ENCODE measurements at regions not wholly inside any gene's neighbourhood (a gene's known extent, or its start where the extent isn't known, plus 50 kb on each side); places are given as distances from the start of the nearest gene placed in this dataset.

DNA sequence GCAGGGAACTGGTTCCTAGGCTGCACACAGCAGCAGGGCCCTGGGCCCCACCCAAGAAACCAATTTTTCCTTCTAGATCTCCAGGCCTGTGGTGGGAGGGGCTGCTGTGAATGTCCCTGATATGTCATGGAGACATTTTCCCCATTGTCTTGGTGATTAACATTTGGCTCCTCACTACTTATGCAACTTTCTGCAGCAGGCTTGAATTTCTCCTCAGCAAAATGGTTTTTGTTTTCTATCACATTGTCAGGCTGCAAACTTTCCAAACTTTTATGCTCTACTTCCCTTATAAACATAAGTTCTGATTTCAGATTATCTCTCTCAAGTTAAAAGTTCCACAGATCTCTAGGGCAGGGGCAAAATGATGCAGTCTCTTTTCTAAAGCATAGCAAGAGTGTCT is 310.2 kb upstream of the PCDH20 start:
- Histone ChIP-seq H3K27me3 (no peaks in the 10 kb centered on the region), H3K27ac (no peak overlapping the region), H3K4me3 (no peak overlapping the region), H3K9me3 (no peaks in the 10 kb centered on the region), H3K36me3 (no peaks in the 10 kb centered on the region), H3K4me1 (peaks cover 0 to 13% (median 4%) of the 10 kb centered on the region in 3 donors)
- ATAC-seq = no peak
- no peak for TF ChIP-seq EP300 (IDR thresholded peaks at IDR 0.05)
- no peak for TF ChIP-seq POLR2AphosphoS5 (IDR thresholded peaks at IDR 0.05)
- TF ChIP-seq POLR2A (IDR thresholded peaks at IDR 0.05) = no peak
- TF ChIP-seq CTCF (IDR thresholded peaks at IDR 0.05) = no peak

DNA sequence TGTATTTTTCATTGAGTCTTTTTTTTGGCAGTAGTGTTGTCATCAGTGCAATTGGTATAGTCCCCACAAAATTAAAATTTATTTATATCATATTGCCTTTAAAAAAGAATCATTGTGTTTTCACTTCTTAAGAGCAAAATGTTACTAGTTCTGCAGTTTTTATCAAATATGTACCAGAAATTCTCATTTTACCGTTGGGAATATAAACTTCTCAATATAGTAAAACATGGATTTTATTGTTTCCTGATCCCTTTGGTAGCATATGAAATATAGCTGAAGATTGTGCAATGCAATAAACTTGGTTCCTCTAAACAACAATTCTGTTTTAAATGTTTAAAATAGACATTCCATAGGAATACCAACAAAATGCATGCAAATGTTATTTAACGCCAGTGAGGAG is 306.5 kb upstream of the PCDH20 start:
- Histone ChIP-seq H3K9me3 (no peaks in the 10 kb centered on the region), H3K36me3 (no peaks in the 10 kb centered on the region), H3K4me1 (no peaks in the 10 kb centered on the region), H3K4me3 (no peak overlapping the region), H3K27ac (no peak overlapping the region), H3K27me3 (no peaks in the 10 kb centered on the region)
- TF ChIP-seq CTCF (IDR thresholded peaks at IDR 0.05) (no peak), POLR2AphosphoS5 (IDR thresholded peaks at IDR 0.05) (no peak), POLR2A (IDR thresholded peaks at IDR 0.05) (no peak), EP300 (IDR thresholded peaks at IDR 0.05) (no peak)
- no peak for ATAC-seq
- WGBS, 2 donors (ENCODE audit: low coverage in 1 of 2) = 78 to 89% methylated on average over 2 of the region's 2 CpGs

GRCh38 chr13:61712621-61713020 is 297.0 kb upstream of the PCDH20 start:
- H3K36me3 ChIP-seq = no peaks in the 10 kb centered on the region
- H3K9me3 ChIP-seq = no peaks in the 10 kb centered on the region
- ATAC-seq = no peak
- H3K4me1 ChIP-seq = no peaks in the 10 kb centered on the region
- no peak overlapping the region for H3K27ac ChIP-seq
- no peak overlapping the region for H3K4me3 ChIP-seq
- TF ChIP-seq POLR2AphosphoS5 (IDR thresholded peaks at IDR 0.05) = no peak
- TF ChIP-seq CTCF (IDR thresholded peaks at IDR 0.05) = no peak
- TF ChIP-seq POLR2A (IDR thresholded peaks at IDR 0.05) = no peak
- no peak for TF ChIP-seq EP300 (IDR thresholded peaks at IDR 0.05)
- WGBS, 2 donors (ENCODE audit: low coverage in 1 of 2) = 50 to 63% methylated on average over 1 of the region's 1 CpG
- H3K27me3 ChIP-seq = no peaks in the 10 kb centered on the region

- no peak for TF ChIP-seq POLR2A (IDR thresholded peaks at IDR 0.05)
- TF ChIP-seq EP300 (IDR thresholded peaks at IDR 0.05) = no peak
- no peak for TF ChIP-seq CTCF (IDR thresholded peaks at IDR 0.05)
- no peak for TF ChIP-seq POLR2AphosphoS5 (IDR thresholded peaks at IDR 0.05)
- no peak overlapping the region for H3K4me3 ChIP-seq
- ATAC-seq = no peak
- WGBS, 2 donors (ENCODE audit: low coverage in 1 of 2) = 67 to 100% methylated on average over 1 of the region's 1 CpG
- no peaks in the 10 kb centered on the region for H3K27me3 ChIP-seq
- H3K27ac ChIP-seq = no peak overlapping the region
- H3K36me3 ChIP-seq = no peaks in the 10 kb centered on the region
- no peaks in the 10 kb centered on the region for H3K4me1 ChIP-seq
- H3K9me3 ChIP-seq = no peaks in the 10 kb centered on the region
These were observed 293.6 kb upstream of the PCDH20 start for GRCh38 chr13:61709258-61709657.

GRCh38 chr13:61706899-61707298 is 291.2 kb upstream of the PCDH20 start:
- Histone ChIP-seq H3K36me3 (no peaks in the 10 kb centered on the region), H3K4me1 (no peaks in the 10 kb centered on the region), H3K4me3 (no peak overlapping the region), H3K27ac (no peak overlapping the region), H3K27me3 (no peaks in the 10 kb centered on the region), H3K9me3 (no peaks in the 10 kb centered on the region)
- no peak for ATAC-seq
- no peak for TF ChIP-seq CTCF (IDR thresholded peaks at IDR 0.05)
- TF ChIP-seq POLR2A (IDR thresholded peaks at IDR 0.05) = no peak
- no peak for TF ChIP-seq EP300 (IDR thresholded peaks at IDR 0.05)
- no peak for TF ChIP-seq POLR2AphosphoS5 (IDR thresholded peaks at IDR 0.05)
- WGBS, 2 donors (ENCODE audit: low coverage in 1 of 2) = 66 to 81% methylated on average over 2 of the region's 2 CpGs

All from gastroesophageal sphincter (tissue), 4 donors.